HEK293 (cell line): ENCODE measurements at regions not wholly inside any gene's neighbourhood (a gene's known extent, or its start where the extent isn't known, plus 50 kb on each side); places are given as distances from the start of the nearest gene placed in this dataset.

Experiments used
- CTCF ChIP-seq: fragments of 450-650 bp; formaldehyde crosslinking; IDR thresholded peaks from 2 replicates; pipeline ENCODE4 v1.5.1; 2016; ENCODE audit warnings: missing biosample characterization, missing genetic modification characterization
- ZBTB20 ChIP-seq: fragments of 450-650 bp; formaldehyde crosslinking; IDR thresholded peaks from 2 replicates; pipeline ENCODE4 v1.5.1; 2016; ENCODE audit warnings: missing biosample characterization, missing genetic modification characterization
- ZNF157 ChIP-seq: fragments of 450-650 bp; formaldehyde crosslinking; IDR thresholded peaks from 2 replicates; pipeline ENCODE4 v1.5.1; 2016; ENCODE audit warnings: missing biosample characterization, missing genetic modification characterization
- ZNF311 ChIP-seq: fragments of 450-650 bp; formaldehyde crosslinking; IDR thresholded peaks from 2 replicates; pipeline ENCODE4 v1.5.1; 2017; ENCODE audit warnings: missing biosample characterization, missing genetic modification characterization, borderline replicate concordance
- ZNF350 ChIP-seq: fragments of 450-650 bp; formaldehyde crosslinking; IDR thresholded peaks from 2 replicates; pipeline ENCODE4 v1.5.0; 2017; ENCODE audit warnings: missing biosample characterization, mild to moderate bottlenecking, missing genetic modification characterization
- ZNF513 ChIP-seq: fragments of 450-650 bp; IDR thresholded peaks from 2 replicates; pipeline ENCODE4 v1.5.1; 2018; ENCODE audit warnings: missing biosample characterization, missing genetic modification characterization
- ZNF549 ChIP-seq: fragments of 450-650 bp; IDR thresholded peaks from 2 replicates; pipeline ENCODE4 v1.5.1; 2018; ENCODE audit warnings: missing biosample characterization, missing genetic modification characterization, mild to moderate bottlenecking, inconsistent platforms, moderate library complexity
- ZXDB ChIP-seq: fragments of 450-650 bp; formaldehyde crosslinking; IDR thresholded peaks from 2 replicates; pipeline ENCODE4 v1.5.1; 2016; ENCODE audit warnings: missing biosample characterization, missing genetic modification characterization

- TF ChIP-seq ZBTB20 (no peak), ZNF549 (tag by site-specific recombination) (no peak), ZNF513 (no peak), ZXDB (tag by site-specific recombination) (peak; percentile 34; the same call in 1 of the 2 replicates), ZNF157 (no peak), CTCF (peak; percentile 80), ZNF350 (tag by site-specific recombination) (no peak), ZNF311 (tag by site-specific recombination) (no peak)
These were observed 1028.2 kb downstream of the MCTP2 start for GRCh38 chr15:95259513-95259912.
